Thyroid gland (tissue), 4 donors: ENCODE measurements at regions not wholly inside any gene's neighbourhood (a gene's known extent, or its start where the extent isn't known, plus 50 kb on each side); places are given as distances from the start of the nearest gene placed in this dataset.

Source experiments
- DNase-seq, 2 donors: peaks; one replicate each; pipeline ENCODE4 v3.0.0-alpha.2; 2019
- H3K27ac ChIP-seq, 3 donors: fragments of 200-600 bp; sonication (generic); 1 replicate in 2 of 3; 2 replicates in 1 of 3; pipeline ENCODE4 v1.5.1; 2016 to 2019; ENCODE audit warnings: mild to moderate bottlenecking in 1 of 3, moderate library complexity in 1 of 3
- H3K27me3 ChIP-seq: fragments of 200-600 bp; sonication (generic); one replicate; pipeline ENCODE4 v1.5.1; 2019
- H3K36me3 ChIP-seq, 2 donors: fragments of 200-600 bp; sonication (generic); one replicate each; pipeline ENCODE4 v1.5.1; 2016 to 2019
- H3K4me1 ChIP-seq, 2 donors: fragments of 200-600 bp; sonication (generic); one replicate each; pipeline ENCODE4 v1.5.1; 2017 to 2019
- H3K4me3 ChIP-seq, 3 donors: fragments of 200-600 bp; sonication (generic); replicated peaks in 1 of 3; 1 replicate in 2 of 3; 2 replicates in 1 of 3; pipeline ENCODE4 v1.5.1; 2016; ENCODE audit warnings: mild to moderate bottlenecking in 1 of 3
- H3K9me3 ChIP-seq: fragments of 200-600 bp; sonication (generic); one replicate; pipeline ENCODE4 v1.5.1; 2017
- POLR2A ChIP-seq, 2 donors: fragments of 450-650 bp; IDR thresholded peaks; one replicate each; pipeline ENCODE4 v1.6.1; 2017; ENCODE audit warnings: antibody characterized with exemption in 2 of 2, mild to moderate bottlenecking in 2 of 2, moderate library complexity in 1 of 2
- WGBS, 2 donors: methylation state at CpG; one replicate each; pipeline ENCODE4 v1.1.5; 2017; 5-methylcytosine and 5-hydroxymethylcytosine counted together
- intact Hi-C: fragments of 100-400 bp; cut with DNase I; formaldehyde crosslinking; loops from one replicate; pipeline ENCODE4 v1.15.1; 2023
- TF ChIP-seq, protein P1 (sequence below), 6 experiments: fragments of 200-600 bp in 3 of 6; fragments of 450-650 bp in 3 of 6; sonication (generic) in 3 of 6; IDR thresholded peaks; one replicate each; pipeline ENCODE4 v1.5.1; 2016 to 2019; ENCODE audit warnings: antibody characterized with exemption in 6 of 6, mild to moderate bottlenecking in 2 of 6, inconsistent platforms in 1 of 6, moderate library complexity in 1 of 6

GRCh38 chr4:186808630-186809018 is 85.0 kb upstream of the FAT1 start:
- TF ChIP-seq, protein P1, sequence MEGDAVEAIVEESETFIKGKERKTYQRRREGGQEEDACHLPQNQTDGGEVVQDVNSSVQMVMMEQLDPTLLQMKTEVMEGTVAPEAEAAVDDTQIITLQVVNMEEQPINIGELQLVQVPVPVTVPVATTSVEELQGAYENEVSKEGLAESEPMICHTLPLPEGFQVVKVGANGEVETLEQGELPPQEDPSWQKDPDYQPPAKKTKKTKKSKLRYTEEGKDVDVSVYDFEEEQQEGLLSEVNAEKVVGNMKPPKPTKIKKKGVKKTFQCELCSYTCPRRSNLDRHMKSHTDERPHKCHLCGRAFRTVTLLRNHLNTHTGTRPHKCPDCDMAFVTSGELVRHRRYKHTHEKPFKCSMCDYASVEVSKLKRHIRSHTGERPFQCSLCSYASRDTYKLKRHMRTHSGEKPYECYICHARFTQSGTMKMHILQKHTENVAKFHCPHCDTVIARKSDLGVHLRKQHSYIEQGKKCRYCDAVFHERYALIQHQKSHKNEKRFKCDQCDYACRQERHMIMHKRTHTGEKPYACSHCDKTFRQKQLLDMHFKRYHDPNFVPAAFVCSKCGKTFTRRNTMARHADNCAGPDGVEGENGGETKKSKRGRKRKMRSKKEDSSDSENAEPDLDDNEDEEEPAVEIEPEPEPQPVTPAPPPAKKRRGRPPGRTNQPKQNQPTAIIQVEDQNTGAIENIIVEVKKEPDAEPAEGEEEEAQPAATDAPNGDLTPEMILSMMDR (IDR thresholded peaks at IDR 0.05): no peak
- no peak for TF ChIP-seq POLR2A (IDR thresholded peaks at IDR 0.05)
- Histone ChIP-seq H3K4me1 (no peaks in the 10 kb centered on the region), H3K9me3 (no peaks in the 10 kb centered on the region), H3K4me3 (no peak overlapping the region), H3K36me3 (no peaks in the 10 kb centered on the region), H3K27ac (no peak overlapping the region), H3K27me3 (no peaks in the 10 kb centered on the region)
- DNase-seq: no peak
- intact Hi-C loops: no loop called here
- WGBS, 2 donors: 88 to 91% methylated on average over 7 of the region's 7 CpGs

GRCh38 chr4:186809070-186809469 is 85.4 kb upstream of the FAT1 start:
- Histone ChIP-seq H3K27me3 (no peaks in the 10 kb centered on the region), H3K36me3 (no peaks in the 10 kb centered on the region), H3K4me1 (no peaks in the 10 kb centered on the region), H3K4me3 (no peak overlapping the region), H3K9me3 (no peaks in the 10 kb centered on the region), H3K27ac (no peak overlapping the region)
- no peak for DNase-seq
- 95 to 96% methylated on average over 2 of the region's 2 CpGs for WGBS, 2 donors
- TF ChIP-seq, protein P1 (IDR thresholded peaks at IDR 0.05): no peak
- no peak for TF ChIP-seq POLR2A (IDR thresholded peaks at IDR 0.05)
- intact Hi-C loops: no loop called here

- no peak overlapping the region for H3K4me3 ChIP-seq
- TF ChIP-seq, protein P1 (IDR thresholded peaks at IDR 0.05): no peak
- TF ChIP-seq POLR2A (IDR thresholded peaks at IDR 0.05): no peak
- H3K9me3 ChIP-seq: no peaks in the 10 kb centered on the region
- intact Hi-C loops: no loop called here
- no peak for DNase-seq
- no peaks in the 10 kb centered on the region for H3K4me1 ChIP-seq
- no peaks in the 10 kb centered on the region for H3K36me3 ChIP-seq
- H3K27me3 ChIP-seq: no peaks in the 10 kb centered on the region
- WGBS, 2 donors: 62 to 72% methylated on average over 3 of the region's 3 CpGs
- H3K27ac ChIP-seq: no peak overlapping the region
These were observed 87.0 kb upstream of the FAT1 start for GRCh38 chr4:186810613-186811150.

DNA sequence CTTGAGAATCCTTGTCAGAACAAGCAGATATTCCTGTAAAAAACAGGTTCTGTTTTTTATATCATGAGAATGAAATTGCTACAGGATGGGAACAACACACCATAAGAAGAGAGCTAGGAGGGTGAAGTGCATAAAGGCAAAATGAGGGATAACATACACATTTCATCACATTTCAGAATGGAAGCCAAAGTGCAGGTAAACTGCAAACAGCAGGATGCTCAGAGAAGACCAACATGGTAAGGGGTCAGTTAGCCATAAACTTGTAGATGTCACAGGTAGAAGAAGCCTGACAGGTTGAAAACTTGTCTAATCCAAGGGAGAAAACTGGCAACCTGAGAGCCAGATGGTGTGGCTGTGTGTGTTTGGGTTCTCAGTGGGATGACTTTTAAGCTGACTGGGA is 88.9 kb upstream of the FAT1 start:
- DNase-seq: no peak
- Histone ChIP-seq H3K27ac (no peak overlapping the region), H3K4me1 (no peaks in the 10 kb centered on the region), H3K9me3 (no peaks in the 10 kb centered on the region), H3K36me3 (no peaks in the 10 kb centered on the region), H3K27me3 (no peaks in the 10 kb centered on the region), H3K4me3 (no peak overlapping the region)
- intact Hi-C loops: no loop called here
- TF ChIP-seq, protein P1 (IDR thresholded peaks at IDR 0.05): no peak

GRCh38 chr4:186813377-186814068 is 89.9 kb upstream of the FAT1 start:
- Histone ChIP-seq H3K36me3 (no peaks in the 10 kb centered on the region), H3K9me3 (no peaks in the 10 kb centered on the region), H3K27ac (no peak overlapping the region), H3K4me1 (no peaks in the 10 kb centered on the region), H3K27me3 (no peaks in the 10 kb centered on the region), H3K4me3 (no peak overlapping the region)
- intact Hi-C loops: no loop called here
- 72 to 74% methylated on average over 3 of the region's 3 CpGs for WGBS, 2 donors
- TF ChIP-seq, protein P1 (IDR thresholded peaks at IDR 0.05): no peak
- no peak for TF ChIP-seq POLR2A (IDR thresholded peaks at IDR 0.05)
- DNase-seq: no peak
